ENCODE measurements at regions not wholly inside any gene's neighbourhood (a gene's known extent, or its start where the extent isn't known, plus 50 kb on each side); places are given as distances from the start of the nearest gene placed in this dataset.
"Not testable (repeated sequence)": the region's sequence is repeated elsewhere in the genome, so short reads cannot be mapped to it uniquely, and the experiment has no call there.

GRCh38 chr4:164095313-164096110 lies 601.0 kb downstream of the TMA16 start:
- TF ChIP-seq CTCF (IDR thresholded peaks at IDR 0.05; ENCODE audit: insufficient read depth, low read depth, low read length, missing control alignments) = no peak
- no peak for DNase-seq (ENCODE audit: low read depth)
- H3K4me3 ChIP-seq (ENCODE audit: low read length) = no peak overlapping the region

GRCh38 chr4:164096766-164097518 lies 602.5 kb downstream of the TMA16 start:
- DNase-seq (ENCODE audit: low read depth) = no peak
- TF ChIP-seq CTCF (IDR thresholded peaks at IDR 0.05; ENCODE audit: insufficient read depth, low read depth, low read length, missing control alignments) = no peak
- H3K4me3 ChIP-seq (ENCODE audit: low read length) = no peak overlapping the region

- DNase-seq (ENCODE audit: low read depth); H3K4me3 ChIP-seq (ENCODE audit: low read length): not testable (repeated sequence)
Observed at GRCh38 chr4:164100741-164101365, 606.4 kb downstream of the TMA16 start.

- DNase-seq (ENCODE audit: low read depth) = no peak
- TF ChIP-seq CTCF (IDR thresholded peaks at IDR 0.05; ENCODE audit: insufficient read depth, low read depth, low read length, missing control alignments) = no peak
Observed at GRCh38 chr4:164108971-164109370, 614.5 kb downstream of the TMA16 start.

GRCh38 chr4:164109503-164109902 lies 615.0 kb downstream of the TMA16 start:
- DNase-seq (ENCODE audit: low read depth) = no peak
- no peak overlapping the region for H3K4me3 ChIP-seq (ENCODE audit: low read length)
- TF ChIP-seq CTCF (IDR thresholded peaks at IDR 0.05; ENCODE audit: insufficient read depth, low read depth, low read length, missing control alignments) = no peak

More at GRCh38 chr4:164108971-164109370, 614.5 kb downstream of the TMA16 start:
- no peak overlapping the region for H3K4me3 ChIP-seq (ENCODE audit: low read length)

GRCh38 chr4:164115236-164115635 lies 620.7 kb downstream of the TMA16 start:
- no peak for DNase-seq (ENCODE audit: low read depth)
- no peak overlapping the region for H3K4me3 ChIP-seq (ENCODE audit: low read length)
- no peak for TF ChIP-seq CTCF (IDR thresholded peaks at IDR 0.05; ENCODE audit: insufficient read depth, low read depth, low read length, missing control alignments)

GRCh38 chr4:164116286-164116685 lies 621.8 kb downstream of the TMA16 start:
- no peak for TF ChIP-seq CTCF (IDR thresholded peaks at IDR 0.05; ENCODE audit: insufficient read depth, low read depth, low read length, missing control alignments)
- H3K4me3 ChIP-seq (ENCODE audit: low read length) = no peak overlapping the region
- DNase-seq (ENCODE audit: low read depth) = no peak
